ENCODE measurements at regions not wholly inside any gene's neighbourhood (a gene's known extent, or its start where the extent isn't known, plus 50 kb on each side); places are given as distances from the start of the nearest gene placed in this dataset.
"Not testable (repeated sequence)": the region's sequence is repeated elsewhere in the genome, so short reads cannot be mapped to it uniquely, and the experiment has no call there.

DNA sequence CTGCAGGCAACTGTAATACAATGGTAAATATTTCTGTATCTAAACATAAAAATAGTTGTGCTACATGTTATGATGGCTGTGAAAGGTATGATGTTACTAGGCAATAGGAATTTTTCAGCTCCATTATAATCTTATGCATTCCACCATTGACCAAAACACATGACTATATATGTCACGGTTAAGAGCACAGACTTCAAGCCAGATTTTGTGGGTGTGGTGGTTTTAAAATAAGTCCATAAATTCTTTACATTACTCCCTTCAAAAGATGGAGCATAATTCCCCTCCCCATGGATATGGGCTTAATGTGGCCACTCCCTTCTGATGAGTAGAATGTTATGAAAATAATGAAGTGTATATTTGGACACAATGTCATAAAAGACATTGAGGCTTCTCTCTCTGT is 88.4 kb upstream of the TBC1D5 start:
- no peaks in the 10 kb centered on the region for H3K27me3 ChIP-seq (ENCODE audit: control insufficient read depth in 1 of 2, insufficient read depth in 2 of 2, low read length in 2 of 2)
- no peaks in the 10 kb centered on the region for H3K36me3 ChIP-seq (ENCODE audit: control insufficient read depth in 1 of 2, insufficient read depth in 2 of 2, low read length in 2 of 2)
- no peaks in the 10 kb centered on the region for H3K4me1 ChIP-seq (ENCODE audit: control insufficient read depth in 1 of 2, insufficient read depth in 2 of 2, low read length in 2 of 2)

DNA sequence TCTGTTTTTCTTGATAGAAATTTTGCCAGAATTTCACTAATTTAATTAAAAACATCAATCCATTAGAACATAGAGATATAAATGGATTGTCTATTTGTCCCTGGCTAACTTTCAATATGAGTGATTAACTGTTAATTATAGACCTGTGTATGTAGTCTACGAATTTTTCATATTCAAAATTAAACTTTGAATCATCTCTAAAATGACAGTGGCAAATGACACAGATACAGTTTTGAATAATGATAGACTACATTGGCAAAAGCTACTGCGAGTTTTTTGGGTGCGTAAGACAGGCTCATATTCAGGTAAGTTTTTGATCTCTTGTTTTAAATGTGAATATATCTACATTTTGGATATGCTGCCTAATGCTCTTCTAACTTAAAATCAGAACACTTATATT is 86.0 kb upstream of the TBC1D5 start:
- Histone ChIP-seq H3K27me3 (ENCODE audit: control insufficient read depth in 1 of 2, insufficient read depth in 2 of 2, low read length in 2 of 2) (no peaks in the 10 kb centered on the region), H3K9me3 (ENCODE audit: control insufficient read depth in 1 of 2, low read length in 2 of 2) (no peaks in the 10 kb centered on the region), H3K4me1 (ENCODE audit: control insufficient read depth in 1 of 2, insufficient read depth in 2 of 2, low read length in 2 of 2) (no peaks in the 10 kb centered on the region), H3K36me3 (ENCODE audit: control insufficient read depth in 1 of 2, insufficient read depth in 2 of 2, low read length in 2 of 2) (no peaks in the 10 kb centered on the region), H3K9ac (ENCODE audit: low read depth in 1 of 2, low read length in 2 of 2) (no peak overlapping the region), H3K4me3 (ENCODE audit: low read depth in 1 of 2, low read length in 2 of 2) (no peak overlapping the region), H3K27ac (ENCODE audit: low read depth, low read length) (no peak overlapping the region)

More for the DNA sequence above, 88.4 kb upstream of the TBC1D5 start:
- no peak overlapping the region for H3K27ac ChIP-seq (ENCODE audit: low read depth, low read length)
- no peak overlapping the region for H3K9ac ChIP-seq (ENCODE audit: low read depth in 1 of 2, low read length in 2 of 2)
- no peak overlapping the region for H3K4me3 ChIP-seq (ENCODE audit: low read depth in 1 of 2, low read length in 2 of 2)
- H3K9me3 ChIP-seq (ENCODE audit: control insufficient read depth in 1 of 2, low read length in 2 of 2), result no peaks in the 10 kb centered on the region

DNA sequence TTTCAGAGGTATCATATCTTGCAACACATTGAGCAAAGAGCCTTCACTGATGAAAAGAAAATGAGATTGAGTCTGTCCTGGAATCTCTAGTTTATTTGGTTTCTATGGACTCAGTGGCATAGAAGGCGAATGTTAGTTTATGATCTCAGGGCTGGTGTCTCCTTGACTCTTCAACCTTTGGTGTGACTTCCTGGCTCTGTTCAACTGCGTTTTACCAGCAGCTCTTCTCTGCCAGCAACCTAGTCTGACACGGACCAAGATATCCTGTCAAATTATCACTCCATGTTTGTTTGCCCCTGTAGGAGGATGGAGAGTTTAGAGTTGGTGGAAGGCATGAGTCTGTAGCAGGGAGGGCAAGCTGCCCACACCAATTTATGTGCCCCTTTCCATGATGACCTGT is 82.9 kb upstream of the TBC1D5 start:
- Histone ChIP-seq H3K4me1 (ENCODE audit: control insufficient read depth in 1 of 2, insufficient read depth in 2 of 2, low read length in 2 of 2) (no peaks in the 10 kb centered on the region), H3K9me3 (ENCODE audit: control insufficient read depth in 1 of 2, low read length in 2 of 2) (no peaks in the 10 kb centered on the region), H3K27ac (ENCODE audit: low read depth, low read length) (no peak overlapping the region), H3K27me3 (ENCODE audit: control insufficient read depth in 1 of 2, insufficient read depth in 2 of 2, low read length in 2 of 2) (no peaks in the 10 kb centered on the region), H3K36me3 (ENCODE audit: control insufficient read depth in 1 of 2, insufficient read depth in 2 of 2, low read length in 2 of 2) (no peaks in the 10 kb centered on the region), H3K9ac (ENCODE audit: low read depth in 1 of 2, low read length in 2 of 2) (no peak overlapping the region), H3K4me3 (ENCODE audit: low read depth in 1 of 2, low read length in 2 of 2) (no peak overlapping the region)

DNA sequence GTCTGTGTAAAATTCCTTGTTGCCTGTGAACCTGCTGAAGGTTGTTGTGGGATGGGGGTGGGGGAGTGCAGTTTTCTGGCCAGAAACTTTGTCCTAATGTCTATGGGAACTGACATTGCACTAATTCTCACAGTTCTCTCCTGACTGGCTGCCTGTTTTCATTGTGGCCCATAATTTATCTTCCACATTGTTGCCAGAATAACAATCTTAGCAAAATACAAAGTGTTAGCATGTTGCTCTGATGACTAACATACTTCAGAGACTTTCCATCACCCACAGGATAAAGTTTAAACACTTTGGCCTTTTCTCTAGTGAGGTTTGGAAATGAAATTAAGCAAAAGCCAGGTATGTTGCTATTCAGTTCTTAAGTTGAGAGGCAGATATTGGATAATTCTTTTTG is 81.4 kb upstream of the TBC1D5 start:
- Histone ChIP-seq H3K4me1 (ENCODE audit: control insufficient read depth in 1 of 2, insufficient read depth in 2 of 2, low read length in 2 of 2) (no peaks in the 10 kb centered on the region), H3K36me3 (ENCODE audit: control insufficient read depth in 1 of 2, insufficient read depth in 2 of 2, low read length in 2 of 2) (no peaks in the 10 kb centered on the region), H3K9me3 (ENCODE audit: control insufficient read depth in 1 of 2, low read length in 2 of 2) (no peaks in the 10 kb centered on the region), H3K27ac (ENCODE audit: low read depth, low read length) (no peak overlapping the region), H3K4me3 (ENCODE audit: low read depth in 1 of 2, low read length in 2 of 2) (no peak overlapping the region), H3K9ac (ENCODE audit: low read depth in 1 of 2, low read length in 2 of 2) (no peak overlapping the region), H3K27me3 (ENCODE audit: control insufficient read depth in 1 of 2, insufficient read depth in 2 of 2, low read length in 2 of 2) (no peaks in the 10 kb centered on the region)

DNA sequence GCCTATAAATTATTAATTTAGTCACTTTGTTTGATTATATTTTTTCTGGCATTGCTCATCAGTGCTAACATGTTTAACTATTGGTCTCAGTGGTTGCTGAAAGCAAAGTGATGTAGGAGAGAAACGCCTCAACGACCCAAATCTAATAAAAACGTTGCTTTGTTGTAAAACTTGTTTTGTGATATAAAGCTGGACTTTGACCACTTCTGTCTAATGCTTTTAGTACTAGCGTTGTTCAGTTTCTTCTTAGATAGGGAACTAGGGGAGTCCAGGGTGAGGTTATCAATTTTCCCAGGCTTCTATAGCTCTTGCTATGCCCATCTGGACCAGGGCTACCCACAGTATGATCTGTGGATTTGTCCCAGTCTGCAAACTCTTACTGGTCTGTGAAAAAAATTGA is 80.6 kb upstream of the TBC1D5 start:
- Histone ChIP-seq H3K4me1 (ENCODE audit: control insufficient read depth in 1 of 2, insufficient read depth in 2 of 2, low read length in 2 of 2) (no peaks in the 10 kb centered on the region), H3K4me3 (ENCODE audit: low read depth in 1 of 2, low read length in 2 of 2) (no peak overlapping the region), H3K27ac (ENCODE audit: low read depth, low read length) (no peak overlapping the region), H3K9ac (ENCODE audit: low read depth in 1 of 2, low read length in 2 of 2) (no peak overlapping the region), H3K36me3 (ENCODE audit: control insufficient read depth in 1 of 2, insufficient read depth in 2 of 2, low read length in 2 of 2) (no peaks in the 10 kb centered on the region), H3K9me3 (ENCODE audit: control insufficient read depth in 1 of 2, low read length in 2 of 2) (no peaks in the 10 kb centered on the region), H3K27me3 (ENCODE audit: control insufficient read depth in 1 of 2, insufficient read depth in 2 of 2, low read length in 2 of 2) (no peaks in the 10 kb centered on the region)

DNA sequence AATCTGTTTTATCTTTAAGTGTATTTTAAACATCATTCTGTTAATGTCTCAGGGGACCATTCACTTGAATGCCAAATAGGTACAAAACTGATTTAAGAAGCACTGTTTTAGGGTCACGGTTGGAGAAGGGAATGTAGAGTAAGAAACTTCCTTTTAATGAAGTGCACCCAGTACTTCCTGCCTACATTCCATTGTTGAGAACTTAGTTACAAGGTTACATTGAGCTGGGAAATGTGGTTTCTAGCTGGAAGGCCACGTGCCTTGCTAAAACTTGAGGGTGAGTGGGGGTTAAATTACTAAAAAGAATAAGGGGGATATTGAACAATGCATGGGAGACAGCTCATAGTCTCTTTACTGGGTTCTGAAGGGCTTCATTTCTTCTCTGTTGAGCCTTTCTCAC is 78.3 kb upstream of the TBC1D5 start:
- no peaks in the 10 kb centered on the region for H3K4me1 ChIP-seq (ENCODE audit: control insufficient read depth in 1 of 2, insufficient read depth in 2 of 2, low read length in 2 of 2)
- H3K9me3 ChIP-seq (ENCODE audit: control insufficient read depth in 1 of 2, low read length in 2 of 2), result no peaks in the 10 kb centered on the region
- no peak overlapping the region for H3K27ac ChIP-seq (ENCODE audit: low read depth, low read length)
- H3K9ac ChIP-seq (ENCODE audit: low read depth in 1 of 2, low read length in 2 of 2), result no peak overlapping the region
- H3K36me3 ChIP-seq (ENCODE audit: control insufficient read depth in 1 of 2, insufficient read depth in 2 of 2, low read length in 2 of 2), result no peaks in the 10 kb centered on the region
- H3K27me3 ChIP-seq (ENCODE audit: control insufficient read depth in 1 of 2, insufficient read depth in 2 of 2, low read length in 2 of 2), result no peaks in the 10 kb centered on the region
- no peak overlapping the region for H3K4me3 ChIP-seq (ENCODE audit: low read depth in 1 of 2, low read length in 2 of 2)

DNA sequence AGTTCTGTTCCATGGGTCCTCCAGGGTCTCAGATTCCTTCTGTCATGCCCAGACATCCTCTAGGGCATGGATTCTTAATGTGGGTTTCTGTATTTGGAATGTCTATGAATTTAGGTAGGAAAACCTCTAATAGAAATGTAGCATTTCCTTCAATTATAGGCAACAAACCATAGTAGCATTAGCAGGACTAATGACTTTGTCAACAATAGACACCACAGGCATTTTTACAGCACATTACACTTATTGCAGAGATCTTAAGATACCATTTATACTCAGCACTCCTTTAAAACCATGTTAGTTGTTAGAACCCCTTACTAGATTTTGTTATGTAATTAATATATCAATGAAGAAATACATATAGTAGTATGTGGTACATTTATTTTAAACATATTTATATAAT is 77.8 kb upstream of the TBC1D5 start:
- Histone ChIP-seq H3K27ac (ENCODE audit: low read depth, low read length) (no peak overlapping the region), H3K4me3 (ENCODE audit: low read depth in 1 of 2, low read length in 2 of 2) (no peak overlapping the region), H3K27me3 (ENCODE audit: control insufficient read depth in 1 of 2, insufficient read depth in 2 of 2, low read length in 2 of 2) (no peaks in the 10 kb centered on the region), H3K9me3 (ENCODE audit: control insufficient read depth in 1 of 2, low read length in 2 of 2) (no peaks in the 10 kb centered on the region), H3K9ac (ENCODE audit: low read depth in 1 of 2, low read length in 2 of 2) (no peak overlapping the region), H3K36me3 (ENCODE audit: control insufficient read depth in 1 of 2, insufficient read depth in 2 of 2, low read length in 2 of 2) (no peaks in the 10 kb centered on the region), H3K4me1 (ENCODE audit: control insufficient read depth in 1 of 2, insufficient read depth in 2 of 2, low read length in 2 of 2) (no peaks in the 10 kb centered on the region)

DNA sequence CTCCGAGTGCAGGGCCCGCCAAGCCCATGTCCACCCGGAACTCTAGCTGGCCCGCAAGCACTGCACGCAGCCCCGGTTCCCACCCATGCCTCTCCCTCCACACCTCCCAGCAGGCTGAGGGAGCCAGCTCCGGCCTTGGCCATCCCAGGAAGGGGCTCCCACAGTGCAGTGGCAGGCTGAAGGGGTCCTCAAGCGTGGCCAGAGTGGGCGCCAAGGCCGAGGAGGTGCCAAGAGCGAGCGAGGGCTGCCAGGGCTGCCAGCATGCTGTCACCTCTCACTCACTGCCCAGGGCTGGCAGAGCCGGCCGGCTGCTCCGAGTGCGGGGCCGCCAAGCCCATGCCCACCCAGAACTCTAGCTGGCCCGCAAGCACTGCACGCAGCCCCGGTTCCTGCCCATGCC is 75.5 kb upstream of the TBC1D5 start:
- H3K36me3 ChIP-seq (ENCODE audit: control insufficient read depth in 1 of 2, insufficient read depth in 2 of 2, low read length in 2 of 2); H3K9me3 ChIP-seq (ENCODE audit: control insufficient read depth in 1 of 2, low read length in 2 of 2); H3K4me3 ChIP-seq (ENCODE audit: low read depth in 1 of 2, low read length in 2 of 2); H3K9ac ChIP-seq (ENCODE audit: low read depth in 1 of 2, low read length in 2 of 2); H3K27me3 ChIP-seq (ENCODE audit: control insufficient read depth in 1 of 2, insufficient read depth in 2 of 2, low read length in 2 of 2); H3K4me1 ChIP-seq (ENCODE audit: control insufficient read depth in 1 of 2, insufficient read depth in 2 of 2, low read length in 2 of 2); H3K27ac ChIP-seq (ENCODE audit: low read depth, low read length): not testable (repeated sequence)

DNA sequence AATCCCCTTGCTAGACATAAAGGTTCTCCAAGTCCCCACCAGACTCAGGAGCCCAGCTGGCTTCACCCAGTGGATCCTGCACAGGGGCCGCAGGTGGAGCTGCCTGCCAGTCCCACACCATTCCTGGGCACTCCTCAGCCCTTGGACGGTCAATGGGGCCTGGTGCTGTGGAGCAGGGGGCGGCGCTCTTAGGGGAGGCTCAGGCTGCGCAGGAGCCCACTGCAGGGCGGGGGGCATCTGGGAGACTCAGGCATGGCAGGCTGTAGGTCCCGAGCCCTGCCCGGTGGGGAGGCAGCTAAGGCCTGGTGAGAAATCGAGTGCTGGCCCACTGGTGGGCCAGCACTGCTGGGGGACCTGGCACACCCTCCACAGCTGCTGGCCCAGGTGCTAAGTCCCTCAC is 75.1 kb upstream of the TBC1D5 start:
- no peak overlapping the region for H3K27ac ChIP-seq (ENCODE audit: low read depth, low read length)
- no peaks in the 10 kb centered on the region for H3K4me1 ChIP-seq (ENCODE audit: control insufficient read depth in 1 of 2, insufficient read depth in 2 of 2, low read length in 2 of 2)
- H3K27me3 ChIP-seq (ENCODE audit: control insufficient read depth in 1 of 2, insufficient read depth in 2 of 2, low read length in 2 of 2), result no peaks in the 10 kb centered on the region
- no peak overlapping the region for H3K9ac ChIP-seq (ENCODE audit: low read depth in 1 of 2, low read length in 2 of 2)
- H3K36me3 ChIP-seq (ENCODE audit: control insufficient read depth in 1 of 2, insufficient read depth in 2 of 2, low read length in 2 of 2), result no peaks in the 10 kb centered on the region
- H3K9me3 ChIP-seq (ENCODE audit: control insufficient read depth in 1 of 2, low read length in 2 of 2), result no peaks in the 10 kb centered on the region
- no peak overlapping the region for H3K4me3 ChIP-seq (ENCODE audit: low read depth in 1 of 2, low read length in 2 of 2)

DNA sequence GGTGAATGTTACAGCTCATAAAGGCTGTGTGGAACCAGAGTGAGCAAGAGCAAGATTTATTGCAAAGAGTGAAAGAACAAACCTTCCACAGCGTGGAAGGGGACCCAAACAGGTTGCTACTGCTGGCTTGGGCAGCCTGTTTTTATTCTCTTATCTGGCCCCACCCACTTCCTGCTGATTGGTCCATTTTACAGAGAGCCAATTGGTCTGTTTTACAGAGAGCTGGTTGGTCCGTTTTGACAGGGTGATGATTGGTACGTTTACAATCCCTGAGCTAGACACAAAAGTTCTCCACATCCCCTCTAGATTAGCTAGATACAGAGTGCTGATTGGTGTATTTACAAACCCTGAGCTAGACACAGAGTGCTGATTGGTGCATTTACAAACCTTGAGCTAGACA is 74.4 kb upstream of the TBC1D5 start:
- H3K27ac ChIP-seq (ENCODE audit: low read depth, low read length); H3K4me1 ChIP-seq (ENCODE audit: control insufficient read depth in 1 of 2, insufficient read depth in 2 of 2, low read length in 2 of 2); H3K4me3 ChIP-seq (ENCODE audit: low read depth in 1 of 2, low read length in 2 of 2); H3K36me3 ChIP-seq (ENCODE audit: control insufficient read depth in 1 of 2, insufficient read depth in 2 of 2, low read length in 2 of 2); H3K9ac ChIP-seq (ENCODE audit: low read depth in 1 of 2, low read length in 2 of 2); H3K27me3 ChIP-seq (ENCODE audit: control insufficient read depth in 1 of 2, insufficient read depth in 2 of 2, low read length in 2 of 2); H3K9me3 ChIP-seq (ENCODE audit: control insufficient read depth in 1 of 2, low read length in 2 of 2): not testable (repeated sequence)

DNA sequence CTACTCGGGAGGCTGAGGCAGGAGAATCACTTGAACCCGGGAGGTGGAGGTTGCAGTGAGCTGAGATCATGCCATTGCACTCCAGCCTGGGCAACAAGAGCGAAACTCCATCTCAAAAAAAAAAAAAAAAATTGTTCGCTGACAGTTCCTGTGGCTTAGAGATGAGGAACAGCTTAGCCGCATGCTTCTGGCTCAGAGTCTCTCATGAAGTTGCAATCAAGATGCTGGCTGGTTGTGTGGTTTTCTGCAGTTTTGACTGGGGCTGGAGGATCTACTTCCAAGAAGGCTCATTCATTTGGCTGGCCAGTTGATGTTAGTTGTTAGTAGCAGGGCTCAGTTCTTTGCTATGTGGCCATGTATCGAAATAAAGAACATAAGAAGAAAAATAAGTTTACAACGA is 69.9 kb upstream of the TBC1D5 start:
- H3K27ac ChIP-seq (ENCODE audit: low read depth, low read length); H3K4me3 ChIP-seq (ENCODE audit: low read depth in 1 of 2, low read length in 2 of 2); H3K36me3 ChIP-seq (ENCODE audit: control insufficient read depth in 1 of 2, insufficient read depth in 2 of 2, low read length in 2 of 2); H3K4me1 ChIP-seq (ENCODE audit: control insufficient read depth in 1 of 2, insufficient read depth in 2 of 2, low read length in 2 of 2); H3K9me3 ChIP-seq (ENCODE audit: control insufficient read depth in 1 of 2, low read length in 2 of 2); H3K27me3 ChIP-seq (ENCODE audit: control insufficient read depth in 1 of 2, insufficient read depth in 2 of 2, low read length in 2 of 2); H3K9ac ChIP-seq (ENCODE audit: low read depth in 1 of 2, low read length in 2 of 2): not testable (repeated sequence)
